ENCODE measurements at regions not wholly inside any gene's neighbourhood (a gene's known extent, or its start where the extent isn't known, plus 50 kb on each side); places are given as distances from the start of the nearest gene placed in this dataset.

- no peak for TF ChIP-seq CTCF (IDR thresholded peaks at IDR 0.05)
- TF ChIP-seq EZH2phosphoT487 (IDR thresholded peaks at IDR 0.05), result no peak
- no peak for TF ChIP-seq EZH2 (IDR thresholded peaks at IDR 0.05)
These were observed 299.2 kb downstream of the INSIG2 start for GRCh38 chr2:118387509-118387908.

Data from neural progenitor cell (in vitro differentiated cells).